Stomach smooth muscle (tissue), 2 donors: ENCODE measurements at regions not wholly inside any gene's neighbourhood (a gene's known extent, or its start where the extent isn't known, plus 50 kb on each side); places are given as distances from the start of the nearest gene placed in this dataset.

Source experiments
- H3K27ac ChIP-seq: one replicate; pipeline ENCODE4 v1.7.0; 2013; ENCODE audit warnings: mild to moderate bottlenecking, low read length, inconsistent platforms
- H3K27me3 ChIP-seq, 2 donors: one replicate each; pipeline ENCODE4 v1.7.0; 2013; ENCODE audit warnings: low read length in 2 of 2; ENCODE audit not compliant: insufficient read depth in 2 of 2, control insufficient read depth in 1 of 2
- H3K36me3 ChIP-seq, 2 donors: one replicate each; pipeline ENCODE4 v1.7.0; 2013; ENCODE audit warnings: low read length in 2 of 2; ENCODE audit not compliant: control insufficient read depth in 2 of 2, insufficient read depth in 2 of 2
- H3K4me1 ChIP-seq: one replicate; pipeline ENCODE4 v1.7.0; 2013; ENCODE audit warnings: low read length; ENCODE audit not compliant: control insufficient read depth, insufficient read depth
- H3K4me3 ChIP-seq, 2 donors: one replicate each; pipeline ENCODE4 v1.7.0; 2013; ENCODE audit warnings: low read length in 2 of 2
- H3K9ac ChIP-seq, 2 donors: one replicate each; pipeline ENCODE4 v1.7.0; 2013; ENCODE audit warnings: low read length in 2 of 2, mild to moderate bottlenecking in 1 of 2
- H3K9me3 ChIP-seq, 2 donors: one replicate each; pipeline ENCODE4 v1.7.0; 2013; ENCODE audit warnings: low read length in 2 of 2; ENCODE audit not compliant: control insufficient read depth in 2 of 2
- donor health status: healthy.
- donor health status: Pancreatic carcinoma.

DNA sequence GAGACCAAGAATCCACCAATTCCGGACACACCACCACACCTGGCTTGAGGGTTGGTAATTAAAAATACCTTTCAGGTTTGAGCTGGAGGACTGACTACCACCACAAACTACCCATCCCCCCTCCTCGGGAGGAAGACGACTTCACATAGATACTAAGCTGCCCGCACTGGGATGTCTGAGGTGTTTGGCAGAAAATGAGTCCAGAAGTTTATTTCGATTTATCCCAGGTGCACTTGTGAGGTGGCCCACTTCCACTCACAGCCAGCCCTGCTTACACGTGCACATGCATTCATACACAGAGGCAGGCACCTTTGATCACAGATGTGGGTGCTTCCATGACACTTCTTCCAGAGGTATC, 187.1 kb downstream of the ID4 start:
- H3K4me1 ChIP-seq = no peaks in the 10 kb centered on the region

DNA sequence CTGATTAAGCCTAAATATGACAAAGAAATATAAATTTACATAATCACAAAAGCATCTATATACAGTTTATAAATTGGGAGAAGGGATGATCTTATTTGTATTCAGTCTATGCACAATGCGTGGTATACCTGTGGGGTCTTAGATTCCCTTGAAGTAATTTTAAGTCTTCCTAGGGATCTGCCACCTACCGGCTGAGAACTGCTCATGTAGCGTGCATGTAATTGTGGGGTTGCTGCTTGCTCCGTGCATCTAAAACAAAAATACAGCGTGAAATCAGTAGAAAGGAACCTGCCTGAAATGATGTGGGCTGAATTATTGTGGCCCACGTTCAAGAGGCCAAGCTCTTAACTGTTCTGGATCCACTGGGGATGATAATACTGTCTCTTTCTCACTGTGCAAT, 187.3 kb downstream of the MBOAT1 start:
- Histone ChIP-seq H3K27ac (no peak overlapping the region), H3K27me3 (peaks cover 0 to 3% of the 10 kb centered on the region in 2 donors), H3K9me3 (no peaks in the 10 kb centered on the region), H3K4me3 (no peak overlapping the region), H3K4me1 (no peaks in the 10 kb centered on the region), H3K36me3 (no peaks in the 10 kb centered on the region), H3K9ac (no peak overlapping the region)

More for the DNA sequence above, 187.1 kb downstream of the ID4 start:
- Histone ChIP-seq H3K27me3 (peaks cover 0 to 3% of the 10 kb centered on the region in 2 donors), H3K9ac (no peak overlapping the region), H3K4me3 (no peak overlapping the region), H3K9me3 (no peaks in the 10 kb centered on the region), H3K36me3 (no peaks in the 10 kb centered on the region), H3K27ac (no peak overlapping the region)

DNA sequence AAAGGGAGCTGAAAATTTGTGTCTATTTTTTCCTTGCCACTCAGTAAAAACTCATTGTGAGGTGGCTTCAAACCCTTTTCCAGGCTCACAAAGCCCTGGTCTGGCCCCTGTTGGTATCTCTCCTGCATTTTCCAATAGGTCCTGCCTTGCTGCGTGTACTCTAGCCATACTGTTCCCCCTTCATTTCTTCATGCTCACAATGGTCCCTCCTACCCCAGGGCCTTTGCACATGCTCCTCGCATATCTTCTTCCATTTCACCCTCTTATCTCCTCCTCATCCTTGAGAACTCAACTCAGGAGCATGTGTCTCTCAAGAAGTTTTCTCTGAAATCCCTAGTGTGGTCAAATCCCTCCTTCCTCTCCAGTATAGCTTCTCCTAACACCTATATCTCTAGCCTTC, 186.6 kb downstream of the MBOAT1 start:
- Histone ChIP-seq H3K9me3 (no peaks in the 10 kb centered on the region), H3K27me3 (peaks cover 0 to 3% of the 10 kb centered on the region in 2 donors), H3K4me3 (no peak overlapping the region), H3K27ac (no peak overlapping the region), H3K9ac (no peak overlapping the region), H3K4me1 (no peaks in the 10 kb centered on the region), H3K36me3 (no peaks in the 10 kb centered on the region)

DNA sequence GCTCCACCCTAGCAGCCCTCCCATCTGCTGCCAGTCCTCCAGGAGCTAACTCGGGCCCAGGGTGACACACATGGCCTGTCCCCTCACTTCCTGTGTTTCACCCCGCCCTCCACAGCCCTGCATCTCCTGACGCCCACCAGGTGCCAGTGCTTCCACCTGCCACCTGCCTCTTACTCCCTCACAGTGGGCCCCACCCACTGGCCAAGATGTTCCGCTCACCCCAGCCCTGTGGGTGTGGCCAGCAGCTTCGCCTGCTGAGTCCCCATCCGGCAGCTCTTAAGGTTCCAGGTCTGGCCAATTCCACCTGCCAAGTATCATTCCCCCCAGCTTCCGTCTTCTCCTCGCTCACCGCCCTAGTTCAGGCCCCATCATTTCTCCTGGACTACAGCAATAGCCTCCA, 184.1 kb downstream of the MBOAT1 start:
- Histone ChIP-seq H3K36me3 (no peaks in the 10 kb centered on the region), H3K9ac (no peak overlapping the region), H3K9me3 (no peaks in the 10 kb centered on the region), H3K4me3 (no peak overlapping the region), H3K4me1 (no peaks in the 10 kb centered on the region), H3K27ac (no peak overlapping the region), H3K27me3 (peaks cover 5 to 7% of the 10 kb centered on the region in 2 donors)

DNA sequence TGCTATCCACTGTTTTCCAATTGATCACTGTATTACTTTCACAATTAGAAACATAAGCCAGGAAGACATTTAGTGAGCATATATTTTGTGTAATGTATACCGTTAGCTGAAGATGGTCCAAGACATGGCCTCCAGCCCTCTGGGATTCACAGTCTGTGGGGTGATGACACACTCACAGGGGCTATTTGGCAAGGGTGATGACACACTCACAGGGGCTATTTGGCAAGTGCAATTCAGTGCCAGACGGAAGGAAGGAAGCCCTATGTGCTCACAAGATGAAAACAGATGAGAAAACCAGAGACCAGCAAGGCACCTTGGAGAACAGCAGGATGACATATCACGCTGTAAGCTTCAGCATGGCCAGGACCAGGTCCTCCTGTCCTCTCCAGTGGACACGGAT, 183.7 kb downstream of the MBOAT1 start:
- no peaks in the 10 kb centered on the region for H3K36me3 ChIP-seq
- H3K4me3 ChIP-seq = no peak overlapping the region
- H3K27ac ChIP-seq = no peak overlapping the region
- no peak overlapping the region for H3K9ac ChIP-seq
- H3K4me1 ChIP-seq = no peaks in the 10 kb centered on the region
- no peaks in the 10 kb centered on the region for H3K9me3 ChIP-seq
- H3K27me3 ChIP-seq = peaks cover 5 to 7% of the 10 kb centered on the region in 2 donors

DNA sequence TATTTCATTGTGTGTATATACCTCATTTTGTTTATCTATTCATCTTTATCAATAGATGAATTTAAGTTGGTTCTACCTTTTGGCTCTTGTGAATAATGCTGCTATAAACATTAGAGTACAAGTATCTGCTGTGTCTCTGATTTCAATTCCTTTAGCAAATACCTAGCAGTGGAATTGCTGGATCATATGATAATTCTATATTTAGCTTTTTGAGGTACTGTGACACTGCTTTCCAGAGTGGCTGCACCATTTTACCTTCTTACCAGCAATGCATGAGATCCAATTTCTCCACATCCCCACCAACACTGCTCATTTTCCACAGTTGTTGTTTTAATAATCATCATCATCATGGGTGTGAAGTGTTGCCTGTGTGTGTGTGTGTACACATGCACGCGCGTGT, 182.3 kb downstream of the MBOAT1 start:
- Histone ChIP-seq H3K9ac (no peak overlapping the region), H3K27ac (no peak overlapping the region), H3K9me3 (no peaks in the 10 kb centered on the region), H3K27me3 (peaks cover 3 to 7% of the 10 kb centered on the region in 2 donors), H3K4me3 (no peak overlapping the region), H3K36me3 (no peaks in the 10 kb centered on the region), H3K4me1 (no peaks in the 10 kb centered on the region)

DNA sequence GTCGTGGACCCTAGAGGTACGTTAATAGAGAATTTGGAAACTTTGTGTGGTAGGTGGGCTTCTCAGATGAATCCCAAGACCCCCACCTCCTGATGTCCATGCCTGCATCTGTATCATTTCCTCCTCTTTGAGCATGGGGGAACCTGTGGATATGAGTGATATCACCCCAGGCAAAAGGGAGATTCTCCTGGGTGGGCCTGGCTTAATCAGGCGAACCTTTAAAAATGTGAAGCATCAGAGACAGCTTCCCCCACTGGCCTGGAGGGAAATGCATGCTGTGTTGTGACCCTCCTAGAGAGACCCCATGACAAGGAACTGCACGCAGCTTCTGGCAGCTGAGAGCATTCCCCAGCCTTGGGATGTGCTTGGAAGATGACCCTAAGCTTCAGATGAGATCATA, 180.9 kb downstream of the MBOAT1 start:
- Histone ChIP-seq H3K4me3 (no peak overlapping the region), H3K9me3 (no peaks in the 10 kb centered on the region), H3K4me1 (no peaks in the 10 kb centered on the region), H3K36me3 (no peaks in the 10 kb centered on the region), H3K27ac (no peak overlapping the region), H3K9ac (no peak overlapping the region), H3K27me3 (peaks cover 3 to 7% of the 10 kb centered on the region in 2 donors)

DNA sequence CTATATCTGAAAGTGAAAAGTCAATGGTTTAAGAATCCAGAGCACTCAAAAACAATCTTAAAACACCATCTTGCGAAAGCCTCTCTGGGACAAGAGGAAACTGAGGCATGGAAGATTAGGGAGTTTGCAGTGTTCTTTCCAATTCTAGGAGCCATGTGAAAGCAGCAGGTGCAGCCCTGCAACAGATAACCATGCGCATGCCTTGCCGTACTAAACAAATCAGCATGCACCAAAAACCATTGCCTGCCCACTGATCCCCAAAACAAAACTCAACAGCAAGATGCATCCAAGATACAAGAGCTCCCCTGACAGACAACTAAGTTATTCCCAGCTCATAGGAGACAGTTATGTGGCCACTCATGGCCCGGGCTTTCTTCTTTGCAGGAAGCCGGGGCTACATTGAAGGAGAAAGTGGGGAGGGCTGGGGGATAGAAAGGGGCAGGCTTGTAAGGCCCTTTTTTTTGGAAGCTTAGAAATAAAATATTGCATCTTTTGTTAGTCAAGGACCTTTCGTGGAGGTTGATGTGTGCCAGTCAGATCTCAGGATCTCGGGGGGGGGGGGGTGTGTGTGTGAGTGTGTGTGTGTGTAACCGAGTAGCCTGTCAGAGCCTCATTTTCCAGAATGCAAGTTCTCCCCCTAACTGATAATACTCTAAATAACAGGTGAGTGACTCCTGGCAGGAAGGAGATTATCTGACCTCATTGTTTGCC, 178.4 kb downstream of the MBOAT1 start:
- Histone ChIP-seq H3K9ac (no peak overlapping the region), H3K27ac (no peak overlapping the region), H3K4me1 (no peaks in the 10 kb centered on the region), H3K4me3 (no peak overlapping the region), H3K27me3 (peaks cover 3 to 7% of the 10 kb centered on the region in 2 donors), H3K36me3 (no peaks in the 10 kb centered on the region), H3K9me3 (no peaks in the 10 kb centered on the region)

DNA sequence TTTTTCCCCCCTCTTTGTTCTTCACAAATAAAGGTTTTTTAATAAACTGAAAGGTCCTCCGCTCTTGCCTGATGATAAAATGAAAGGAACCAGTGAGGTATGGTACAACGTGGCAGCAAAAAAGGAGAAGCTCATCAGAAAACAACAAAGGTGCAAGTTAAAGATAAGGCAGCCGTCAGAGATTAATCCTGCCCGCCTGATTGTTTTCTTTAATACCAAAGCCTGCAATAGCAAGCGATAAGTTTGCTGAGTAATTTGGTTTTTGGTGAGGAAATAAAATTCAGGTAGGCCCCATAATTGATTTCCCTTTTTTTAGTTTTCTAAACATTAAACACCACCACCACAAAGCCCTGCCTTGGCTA, 177.9 kb downstream of the MBOAT1 start:
- Histone ChIP-seq H3K27me3 (peaks cover 3 to 7% of the 10 kb centered on the region in 2 donors), H3K27ac (no peak overlapping the region), H3K4me1 (no peaks in the 10 kb centered on the region), H3K36me3 (no peaks in the 10 kb centered on the region), H3K4me3 (no peak overlapping the region), H3K9ac (no peak overlapping the region), H3K9me3 (no peaks in the 10 kb centered on the region)

DNA sequence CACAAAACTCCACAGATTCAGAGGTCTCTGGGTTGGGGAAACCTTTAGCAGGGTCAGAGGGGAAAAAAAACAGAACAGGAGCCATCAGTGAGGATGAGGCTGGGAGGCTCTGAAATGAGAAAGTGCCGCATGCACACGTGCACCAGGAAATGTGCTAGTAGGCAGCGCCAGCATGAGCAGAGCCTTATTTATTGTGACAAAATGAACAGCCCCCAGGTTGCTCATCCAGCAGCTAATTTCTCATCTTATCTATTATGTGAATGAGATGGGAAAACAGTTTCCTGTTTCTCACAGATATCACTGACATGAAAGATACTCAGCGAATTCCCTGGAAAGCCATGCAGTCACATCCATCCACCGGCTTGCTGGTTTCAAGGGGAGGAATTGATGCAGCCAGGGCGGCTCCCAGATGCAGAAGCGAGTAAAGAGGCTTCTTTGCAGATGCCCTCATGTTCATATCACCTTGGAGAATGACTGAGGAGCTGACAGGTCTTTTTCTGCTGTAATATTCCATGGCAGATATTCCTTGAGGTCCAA, 176.1 kb downstream of the MBOAT1 start:
- no peak overlapping the region for H3K9ac ChIP-seq
- no peaks in the 10 kb centered on the region for H3K36me3 ChIP-seq
- no peak overlapping the region for H3K27ac ChIP-seq
- no peak overlapping the region for H3K4me3 ChIP-seq
- peaks cover 0 to 6% of the 10 kb centered on the region in 2 donors for H3K9me3 ChIP-seq
- no peaks in the 10 kb centered on the region for H3K4me1 ChIP-seq
- peaks cover 3 to 7% of the 10 kb centered on the region in 2 donors for H3K27me3 ChIP-seq

DNA sequence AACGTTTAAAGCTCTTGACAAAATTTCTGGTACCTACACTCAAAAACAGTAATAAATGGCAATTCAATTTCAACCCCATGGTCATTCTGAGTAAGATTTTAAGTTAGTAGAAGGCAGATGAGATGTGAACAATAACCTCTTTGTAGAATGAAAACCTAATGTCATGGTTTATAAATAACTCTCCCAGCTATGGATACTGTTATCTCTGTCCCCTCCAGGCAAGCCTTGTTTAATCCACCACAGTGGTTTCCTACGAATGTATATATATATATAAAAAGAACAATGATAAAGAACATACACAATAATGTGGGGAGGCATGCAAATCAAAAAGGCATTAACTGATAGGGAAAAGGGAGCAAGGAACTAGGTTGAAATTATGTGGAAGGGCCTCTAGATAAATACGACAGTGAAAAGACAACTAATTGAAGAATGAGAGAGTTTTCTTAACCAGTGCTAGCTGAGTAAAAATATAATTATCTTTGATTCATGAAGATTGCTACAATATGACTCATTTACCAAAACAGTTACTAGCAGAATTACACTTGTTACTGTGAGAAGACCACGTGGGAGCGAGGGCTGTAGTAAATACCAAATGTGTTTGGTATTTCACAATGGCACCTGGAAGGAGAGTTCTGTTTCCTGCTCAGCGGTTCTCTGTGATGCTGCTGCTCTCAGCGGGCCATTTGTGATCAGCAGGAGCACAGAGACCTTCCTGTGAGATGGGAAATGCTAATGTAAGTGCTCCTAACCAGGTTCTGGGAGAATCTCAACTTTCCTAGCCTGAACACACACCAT, 173.7 kb downstream of the MBOAT1 start:
- Histone ChIP-seq H3K27ac (no peak overlapping the region), H3K36me3 (no peaks in the 10 kb centered on the region), H3K4me1 (no peaks in the 10 kb centered on the region), H3K4me3 (no peak overlapping the region), H3K9me3 (peaks cover 0 to 6% of the 10 kb centered on the region in 2 donors), H3K27me3 (no peaks in the 10 kb centered on the region), H3K9ac (no peak overlapping the region)
